Astrocyte (in vitro differentiated cells and primary cell): ENCODE measurements at regions not wholly inside any gene's neighbourhood (a gene's known extent, or its start where the extent isn't known, plus 50 kb on each side); places are given as distances from the start of the nearest gene placed in this dataset.

ENCODE experiments used
- DNase-seq: peaks from one replicate; pipeline ENCODE4 v3.0.0-alpha.2; 2010; ENCODE audit warnings: low read depth
- FAIRE-seq: peaks from 2 replicates; lab custom pipeline; 2011; peaks lifted over from hg19 to GRCh38; lab: Jason Lieb, UNC
- H2AFZ ChIP-seq: 2 replicates; pipeline ENCODE4 v1.6.0; 2012; ENCODE audit warnings: low read depth, low read length, inconsistent platforms
- H3K27ac ChIP-seq: 2 replicates; pipeline ENCODE4 v1.5.1; 2011; ENCODE audit warnings: low read depth, low read length, inconsistent platforms
- H3K27me3 ChIP-seq: 2 replicates; pipeline ENCODE4 v1.6.0; 2011; ENCODE audit warnings: low read length, inconsistent platforms; ENCODE audit not compliant: insufficient read depth
- H3K36me3 ChIP-seq: 2 replicates; pipeline ENCODE4 v1.5.1; 2011; ENCODE audit warnings: low read length, inconsistent platforms; ENCODE audit not compliant: insufficient read depth
- H3K4me1 ChIP-seq: 2 replicates; pipeline ENCODE4 v1.5.1; 2011; ENCODE audit warnings: low read length, inconsistent platforms; ENCODE audit not compliant: insufficient read depth
- H3K4me2 ChIP-seq: 2 replicates; pipeline ENCODE4 v1.6.0; 2012; ENCODE audit warnings: low read length, inconsistent platforms
- H3K4me3 ChIP-seq: 2 replicates; pipeline ENCODE4 v1.5.1; 2011; ENCODE audit warnings: low read depth, mild to moderate bottlenecking, low read length, inconsistent platforms; ENCODE audit not compliant: insufficient read depth
- H3K79me2 ChIP-seq: 2 replicates; pipeline ENCODE4 v1.6.0; 2012; ENCODE audit warnings: mild to moderate bottlenecking, low read length, inconsistent platforms; ENCODE audit not compliant: insufficient read depth
- H3K9ac ChIP-seq: 2 replicates; pipeline ENCODE4 v1.6.0; 2012; ENCODE audit warnings: mild to moderate bottlenecking, low read length, inconsistent platforms
- H3K9me3 ChIP-seq: 2 replicates; pipeline ENCODE4 v1.5.1; 2012; ENCODE audit warnings: low read depth, mild to moderate bottlenecking, low read length, inconsistent platforms; ENCODE audit not compliant: insufficient read depth
- H4K20me1 ChIP-seq: 2 replicates; pipeline ENCODE4 v1.6.0; 2012; ENCODE audit warnings: low read length, inconsistent platforms; ENCODE audit not compliant: insufficient read depth
- H3K27ac Mint-ChIP-seq: one replicate; pipeline ENCODE4 v1.8.0; 2021; ENCODE audit warnings: mild to moderate bottlenecking, mixed read lengths; ENCODE audit not compliant: unreplicated experiment
- H3K27me3 Mint-ChIP-seq: one replicate; pipeline ENCODE4 v1.8.0; 2021; ENCODE audit warnings: low read depth, mixed read lengths; ENCODE audit not compliant: unreplicated experiment
- H3K36me3 Mint-ChIP-seq: one replicate; pipeline ENCODE4 v1.8.0; 2021; ENCODE audit warnings: low read depth, mixed read lengths; ENCODE audit not compliant: unreplicated experiment
- H3K4me1 Mint-ChIP-seq: one replicate; pipeline ENCODE4 v1.8.0; 2021; ENCODE audit warnings: low read depth, mixed read lengths; ENCODE audit not compliant: unreplicated experiment
- H3K4me3 Mint-ChIP-seq: one replicate; pipeline ENCODE4 v1.8.0; 2021; ENCODE audit warnings: mild to moderate bottlenecking, moderate library complexity, mixed read lengths; ENCODE audit not compliant: unreplicated experiment
- H3K9me3 Mint-ChIP-seq: one replicate; pipeline ENCODE4 v1.8.0; 2021; ENCODE audit warnings: mild to moderate bottlenecking, mixed read lengths; ENCODE audit not compliant: unreplicated experiment
- CTCF ChIP-seq: IDR thresholded peaks from 2 replicates; pipeline ENCODE4 v1.5.1; 2011; ENCODE audit warnings: low read depth, mild to moderate bottlenecking, inconsistent platforms, low read length, moderate library complexity; ENCODE audit not compliant: insufficient read depth
- EZH2 ChIP-seq: IDR thresholded peaks from 2 replicates; pipeline ENCODE4 v1.6.1; 2012; ENCODE audit warnings: mild to moderate bottlenecking, low read length, inconsistent platforms; ENCODE audit not compliant: insufficient read depth

DNA sequence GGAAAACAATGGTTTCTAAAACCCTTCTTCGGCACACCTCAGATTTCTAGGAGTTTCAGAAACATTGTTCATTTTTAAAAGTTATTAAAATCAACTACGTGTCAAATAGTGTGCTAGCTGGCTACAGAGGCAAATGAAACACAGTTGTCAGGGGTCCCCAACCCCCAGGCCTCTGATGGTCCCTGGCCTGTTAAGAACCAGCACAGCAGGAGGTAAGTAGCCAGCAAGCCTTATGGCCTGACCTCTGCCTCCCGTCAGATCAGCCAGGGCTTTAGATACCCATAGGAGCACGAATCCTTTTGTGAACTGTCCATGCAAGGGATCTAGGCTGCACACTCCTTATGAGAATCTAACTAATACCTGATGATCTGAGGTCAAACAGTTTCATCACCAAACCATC lies 648.2 kb downstream of the FAM181B start:
- no peaks in the 10 kb centered on the region for H3K36me3 ChIP-seq
- no peaks in the 10 kb centered on the region for H4K20me1 ChIP-seq
- Mint-ChIP-seq H3K27me3 (no peaks in the 10 kb centered on the region), H3K4me3 (no peak overlapping the region), H3K36me3 (no peaks in the 10 kb centered on the region), H3K9me3 (no peaks in the 10 kb centered on the region), H3K27ac (no peak overlapping the region), H3K4me1 (no peaks in the 10 kb centered on the region)
- DNase-seq (no peak), FAIRE-seq (no peak)
- H3K4me3 ChIP-seq = no peak overlapping the region
- no peaks in the 10 kb centered on the region for H3K9me3 ChIP-seq
- TF ChIP-seq CTCF = no peak
- TF ChIP-seq EZH2 = no peak
- H3K4me1 ChIP-seq = no peaks in the 10 kb centered on the region
- no peaks in the 10 kb centered on the region for H3K79me2 ChIP-seq
- no peak overlapping the region for H3K27ac ChIP-seq
- H3K4me2 ChIP-seq = no peak overlapping the region
- no peaks in the 10 kb centered on the region for H3K27me3 ChIP-seq
- H2AFZ ChIP-seq = no peak overlapping the region
- H3K9ac ChIP-seq = no peak overlapping the region

DNA sequence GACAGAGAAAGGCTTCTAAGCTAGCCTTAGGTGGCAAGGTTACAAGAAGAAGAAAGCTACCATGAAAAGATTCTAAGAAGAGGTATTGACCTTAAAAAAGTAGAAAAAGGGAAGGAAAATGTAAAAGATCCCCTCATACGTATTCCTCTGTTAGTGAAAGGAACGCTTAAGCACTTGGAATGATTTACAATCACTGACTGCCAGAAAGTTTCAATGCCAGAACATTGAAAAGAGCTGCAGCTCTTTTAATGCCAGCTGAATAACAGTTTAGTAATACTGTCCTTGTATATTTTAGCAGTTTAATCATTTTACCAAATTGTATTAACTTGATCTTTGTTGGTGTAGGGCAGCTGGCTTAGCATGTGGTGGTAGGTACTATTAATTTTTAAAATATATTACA lies 650.7 kb downstream of the FAM181B start:
- no peaks in the 10 kb centered on the region for H3K9me3 ChIP-seq
- no peak for FAIRE-seq
- no peaks in the 10 kb centered on the region for H3K27me3 Mint-ChIP-seq

More for the DNA sequence above, 650.7 kb downstream of the FAM181B start:
- Histone ChIP-seq H3K79me2 (no peaks in the 10 kb centered on the region), H2AFZ (no peak overlapping the region), H3K27me3 (no peaks in the 10 kb centered on the region), H3K4me3 (no peak overlapping the region), H3K4me1 (no peaks in the 10 kb centered on the region), H3K27ac (no peak overlapping the region), H3K36me3 (no peaks in the 10 kb centered on the region), H3K4me2 (no peak overlapping the region), H3K9ac (no peak overlapping the region), H4K20me1 (no peaks in the 10 kb centered on the region)
- no peak overlapping the region for H3K27ac Mint-ChIP-seq
- no peak overlapping the region for H3K4me3 Mint-ChIP-seq
- TF ChIP-seq EZH2 = no peak
- TF ChIP-seq CTCF = no peak
- no peaks in the 10 kb centered on the region for H3K36me3 Mint-ChIP-seq
- no peak for DNase-seq
- peaks cover 3% of the 10 kb centered on the region for H3K4me1 Mint-ChIP-seq
- H3K9me3 Mint-ChIP-seq = no peaks in the 10 kb centered on the region
